GM12878 (cell line): ENCODE measurements at regions not wholly inside any gene's neighbourhood (a gene's known extent, or its start where the extent isn't known, plus 50 kb on each side); places are given as distances from the start of the nearest gene placed in this dataset.
"Not testable (repeated sequence)": the region's sequence is repeated elsewhere in the genome, so short reads cannot be mapped to it uniquely, and the experiment has no call there.

Experiments
- ATAC-seq: fragments of 200-7000 bp; cut with Tn5 transposase; 3 replicates; pipeline ENCODE4 v1.9.1; 2020; ENCODE audit warnings: mild to moderate bottlenecking, moderate library complexity
- BruUV-seq: library from RNA; stranded (reverse); fragments of 400-500 nt; replicated peaks from 2 replicates; lab custom pipeline; 2021; lab: Mats Ljungman, UMichigan
- CTCF ChIA-PET: fragments of 300-600 bp; sonication (Branson Sonifier 250); formaldehyde crosslinking; extraction: SDS; loops from one replicate; lab custom pipeline; 2021; ENCODE audit warnings: inconsistent platforms; lab: Yijun Ruan, JAX
- POLR2A ChIA-PET: fragments of 350-600 bp; formaldehyde crosslinking; extraction: SDS; loops from one replicate; lab custom pipeline; 2021; ENCODE audit warnings: inconsistent platforms; lab: Charles Lee
- RAD21 ChIA-PET: fragments of 300-600 bp; sonication (Branson Sonifier 250); formaldehyde crosslinking; loops from one replicate; lab custom pipeline; 2023; ENCODE audit warnings: antibody characterized with exemption; ENCODE audit not compliant: unreplicated experiment; lab: Charles Lee
- SMC1A ChIA-PET: fragments of 300-600 bp; sonication (Branson Sonifier 250); formaldehyde crosslinking; loops from one replicate; lab custom pipeline; 2023; ENCODE audit not compliant: unreplicated experiment, uncharacterized antibody; lab: Charles Lee
- DNase-seq: peaks from one replicate; pipeline ENCODE4 v3.0.0-alpha.2; 2011; ENCODE audit warnings: low read depth, low spot score
- FAIRE-seq: peaks from 3 replicates; lab custom pipeline; 2011; peaks lifted over from hg19 to GRCh38; lab: Jason Lieb, UNC
- H2AFZ ChIP-seq: 2 replicates; pipeline ENCODE4 v1.6.0; 2011; ENCODE audit warnings: low read depth, low read length, control low read depth; ENCODE audit not compliant: control insufficient read depth
- H3K27ac ChIP-seq: 2 replicates; pipeline ENCODE4 v1.5.1; 2011; ENCODE audit warnings: control low read depth; ENCODE audit not compliant: control insufficient read depth, insufficient read depth
- H3K27me3 ChIP-seq, 2 experiments: replicated peaks in 1 of 2; 2 replicates each; pipeline versions ENCODE4 v1.6.0 to v1.6.1; 2011; ENCODE audit warnings: low read length in 1 of 2; ENCODE audit not compliant: control insufficient read depth in 2 of 2, insufficient read depth in 2 of 2
- H3K36me3 ChIP-seq, 2 experiments: 2 replicates each; pipeline ENCODE4 v1.5.1; 2011; ENCODE audit warnings: low read length in 1 of 2; ENCODE audit not compliant: control insufficient read depth in 2 of 2, insufficient read depth in 2 of 2
- H3K4me1 ChIP-seq: 2 replicates; pipeline ENCODE4 v1.6.1; 2011; ENCODE audit warnings: mild to moderate bottlenecking, low read length, moderate library complexity, mixed read lengths; ENCODE audit not compliant: control insufficient read depth, insufficient read depth
- H3K4me2 ChIP-seq: 2 replicates; pipeline ENCODE4 v1.6.0; 2011; ENCODE audit warnings: control low read depth; ENCODE audit not compliant: control insufficient read depth, insufficient read depth
- H3K4me3 ChIP-seq: fragments of 200-600 bp; sonication (generic); 2 replicates; pipeline ENCODE4 v1.5.1; 2016
- H3K79me2 ChIP-seq: 2 replicates; pipeline ENCODE4 v1.6.0; 2011; ENCODE audit warnings: low read length; ENCODE audit not compliant: control insufficient read depth, insufficient read depth
- H3K9ac ChIP-seq: 2 replicates; pipeline ENCODE4 v1.8.0; 2011; ENCODE audit warnings: low read length, control low read depth, mixed read lengths; ENCODE audit not compliant: control insufficient read depth, insufficient read depth
- H3K9me3 ChIP-seq: replicated peaks from 3 replicates; pipeline ENCODE4 v1.5.1; 2011; ENCODE audit warnings: mild to moderate bottlenecking, low read length; ENCODE audit not compliant: control insufficient read depth, insufficient read depth
- H4K20me1 ChIP-seq: 2 replicates; pipeline ENCODE4 v1.6.0; 2011; ENCODE audit not compliant: control insufficient read depth, insufficient read depth
- KDM1A ChIP-seq: fragments of 200-600 bp; sonication (generic); IDR thresholded peaks from 2 replicates; pipeline ENCODE4 v1.6.1; 2016; ENCODE audit warnings: borderline replicate concordance
- NR2C1 ChIP-seq: fragments of 450-650 bp; IDR thresholded peaks from 2 replicates; pipeline ENCODE4 v1.6.1; 2017; ENCODE audit warnings: antibody characterized with exemption, mild to moderate bottlenecking, moderate library complexity
- PBX3 ChIP-seq: IDR thresholded peaks from 2 replicates; pipeline ENCODE4 v1.6.1; 2011; ENCODE audit warnings: mild to moderate bottlenecking, low read depth, low read length, moderate library complexity; ENCODE audit not compliant: insufficient replicate concordance
- SP1 ChIP-seq: IDR thresholded peaks from one replicate; pipeline ENCODE4 v1.6.1; 2011; ENCODE audit warnings: low read depth, low read length
- WGBS: methylation state at CpG from one replicate; pipeline ENCODE4 v1.1.6; 2016; ENCODE audit warnings: low lambda C conversion rate; ENCODE audit not compliant: insufficient replicate concordance, insufficient coverage; ENCODE audit errors: missing lambda C conversion rate; 5-methylcytosine and 5-hydroxymethylcytosine counted together
- in situ Hi-C: fragments of 300-500 bp; cut with MboI; formaldehyde crosslinking; loops from 9 replicates; pipeline ENCODE4 v1.14.3; 2018; ENCODE audit warnings: mixed read lengths
- intact Hi-C: fragments of 100-400 bp; cut with micrococcal nuclease; formaldehyde crosslinking; loops from one replicate; pipeline ENCODE4 v1.14.2; 2022; ENCODE audit not compliant: unreplicated experiment

GRCh38 chr2:200122683-200123082 lies 167.3 kb downstream of the MAIP1 start (continued):
- no peak for TF ChIP-seq PBX3
- TF ChIP-seq KDM1A: no peak
- TF ChIP-seq NR2C1: no peak
- TF ChIP-seq SP1: no peak

- H3K36me3 ChIP-seq, H3K4me3 ChIP-seq, H3K27ac ChIP-seq, H4K20me1 ChIP-seq, in situ Hi-C loops, DNase-seq, H2AFZ ChIP-seq, BruUV-seq, H3K9me3 ChIP-seq, POLR2A ChIA-PET, H3K79me2 ChIP-seq, H3K4me2 ChIP-seq, H3K4me1 ChIP-seq, ATAC-seq, H3K27me3 ChIP-seq, CTCF ChIA-PET, H3K9ac ChIP-seq, RAD21 ChIA-PET, intact Hi-C loops, SMC1A ChIA-PET, FAIRE-seq: not testable (repeated sequence)
- 29% methylated on average over 8 of the region's 10 CpGs for WGBS
Observed at GRCh38 chr2:200124665-200125368, 169.4 kb downstream of the MAIP1 start.
